Lung (tissue), 11 donors: ENCODE measurements at regions not wholly inside any gene's neighbourhood (a gene's known extent, or its start where the extent isn't known, plus 50 kb on each side); places are given as distances from the start of the nearest gene placed in this dataset.
"Not testable (repeated sequence)": the region's sequence is repeated elsewhere in the genome, so short reads cannot be mapped to it uniquely, and the experiment has no call there.

Source experiments
- ATAC-seq: fragments of 200-7000 bp; cut with Tn5 transposase; one replicate; pipeline ENCODE4 v1.9.1; 2020; ENCODE audit warnings: moderate number of reproducible peaks; ENCODE audit not compliant: insufficient read depth, low FRiP score
- DNase-seq, 3 donors: peaks; one replicate each; pipeline ENCODE4 v3.0.0-alpha.2; 2013 to 2017
- H3K27ac ChIP-seq, 2 donors: one replicate each; pipeline ENCODE4 v1.5.1; 2013; ENCODE audit warnings: mild to moderate bottlenecking in 2 of 2, moderate library complexity in 2 of 2, control low read depth in 1 of 2, inconsistent platforms in 1 of 2, low read depth in 1 of 2, low read length in 1 of 2
- H3K27me3 ChIP-seq, 3 donors: one replicate each; pipeline ENCODE4 v1.5.1; 2013; ENCODE audit warnings: low read length in 2 of 3; ENCODE audit not compliant: control insufficient read depth in 3 of 3, insufficient read depth in 3 of 3
- H3K36me3 ChIP-seq, 4 donors: one replicate each; pipeline ENCODE4 v1.5.1; 2013; ENCODE audit warnings: low read length in 4 of 4, mild to moderate bottlenecking in 1 of 4, moderate library complexity in 1 of 4; ENCODE audit not compliant: control insufficient read depth in 4 of 4, insufficient read depth in 4 of 4
- H3K4me1 ChIP-seq, 5 donors: one replicate each; pipeline ENCODE4 v1.5.1; 2013; ENCODE audit warnings: low read length in 5 of 5, mild to moderate bottlenecking in 2 of 5, moderate library complexity in 1 of 5; ENCODE audit not compliant: control insufficient read depth in 5 of 5, insufficient read depth in 5 of 5
- H3K4me3 ChIP-seq: one replicate; pipeline ENCODE4 v1.5.1; 2013; ENCODE audit warnings: mild to moderate bottlenecking, control low read depth, moderate library complexity
- H3K9ac ChIP-seq, 2 donors: one replicate each; pipeline ENCODE4 v1.5.1; 2013; ENCODE audit warnings: low read length in 2 of 2, control low read depth in 1 of 2; ENCODE audit not compliant: insufficient read depth in 1 of 2
- H3K9me3 ChIP-seq, 4 donors: one replicate each; pipeline ENCODE4 v1.5.1; 2013; ENCODE audit warnings: low read length in 3 of 4, mild to moderate bottlenecking in 1 of 4, moderate library complexity in 1 of 4; ENCODE audit not compliant: control insufficient read depth in 4 of 4, insufficient read depth in 3 of 4
- WGBS, 2 donors: extraction: QIAGEN DNeasy Blood & Tissue Kit; methylation state at CpG; one replicate each; pipeline ENCODE4 v1.1.7; 2013; 5-methylcytosine and 5-hydroxymethylcytosine counted together
- TF ChIP-seq, protein P1 (sequence below): IDR thresholded peaks from 2 replicates; pipeline ENCODE4 v1.5.1; 2012; ENCODE audit warnings: mild to moderate bottlenecking; ENCODE audit errors: control extremely low read depth, extremely low read depth
- donor health status: control.
- donor health status: control.
- donor health status: Bipolar disorder and iron deficiency.
- donor health status: healthy.
- donor health status: DM: yes; HTN: yes; CAD: no.

DNA sequence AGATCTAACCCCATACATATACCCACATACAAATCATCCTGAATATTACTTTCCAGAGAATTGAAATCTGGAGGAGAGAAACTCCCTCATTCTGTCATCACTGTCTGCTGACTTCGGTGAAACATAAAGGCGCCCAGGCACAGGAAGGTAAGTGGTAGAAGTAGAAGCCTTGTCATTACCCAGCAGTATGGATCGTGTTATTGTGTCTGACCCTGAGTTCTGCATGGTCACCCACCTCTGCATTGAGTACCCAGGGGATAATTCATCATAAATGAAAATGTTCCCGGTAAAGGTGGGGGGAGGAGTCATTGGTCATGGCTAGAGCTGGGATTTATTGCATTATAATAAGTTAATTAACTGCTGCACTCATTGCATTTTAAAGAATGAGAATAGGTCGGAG is 342.6 kb upstream of the PKN2 start:
- no peaks in the 10 kb centered on the region for H3K36me3 ChIP-seq
- 91 to 93% methylated on average over 5 of the region's 5 CpGs for WGBS, 2 donors
- no peak for DNase-seq
- H3K27me3 ChIP-seq, result no peaks in the 10 kb centered on the region
- ATAC-seq, result no peak
- H3K4me1 ChIP-seq, result no peaks in the 10 kb centered on the region
- H3K9me3 ChIP-seq, result peaks cover 0 to 2% (median 0%) of the 10 kb centered on the region in 4 donors
- no peak overlapping the region for H3K4me3 ChIP-seq
- TF ChIP-seq, protein P1, sequence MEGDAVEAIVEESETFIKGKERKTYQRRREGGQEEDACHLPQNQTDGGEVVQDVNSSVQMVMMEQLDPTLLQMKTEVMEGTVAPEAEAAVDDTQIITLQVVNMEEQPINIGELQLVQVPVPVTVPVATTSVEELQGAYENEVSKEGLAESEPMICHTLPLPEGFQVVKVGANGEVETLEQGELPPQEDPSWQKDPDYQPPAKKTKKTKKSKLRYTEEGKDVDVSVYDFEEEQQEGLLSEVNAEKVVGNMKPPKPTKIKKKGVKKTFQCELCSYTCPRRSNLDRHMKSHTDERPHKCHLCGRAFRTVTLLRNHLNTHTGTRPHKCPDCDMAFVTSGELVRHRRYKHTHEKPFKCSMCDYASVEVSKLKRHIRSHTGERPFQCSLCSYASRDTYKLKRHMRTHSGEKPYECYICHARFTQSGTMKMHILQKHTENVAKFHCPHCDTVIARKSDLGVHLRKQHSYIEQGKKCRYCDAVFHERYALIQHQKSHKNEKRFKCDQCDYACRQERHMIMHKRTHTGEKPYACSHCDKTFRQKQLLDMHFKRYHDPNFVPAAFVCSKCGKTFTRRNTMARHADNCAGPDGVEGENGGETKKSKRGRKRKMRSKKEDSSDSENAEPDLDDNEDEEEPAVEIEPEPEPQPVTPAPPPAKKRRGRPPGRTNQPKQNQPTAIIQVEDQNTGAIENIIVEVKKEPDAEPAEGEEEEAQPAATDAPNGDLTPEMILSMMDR, result no peak
- no peak overlapping the region for H3K27ac ChIP-seq
- H3K9ac ChIP-seq, result no peak overlapping the region

DNA sequence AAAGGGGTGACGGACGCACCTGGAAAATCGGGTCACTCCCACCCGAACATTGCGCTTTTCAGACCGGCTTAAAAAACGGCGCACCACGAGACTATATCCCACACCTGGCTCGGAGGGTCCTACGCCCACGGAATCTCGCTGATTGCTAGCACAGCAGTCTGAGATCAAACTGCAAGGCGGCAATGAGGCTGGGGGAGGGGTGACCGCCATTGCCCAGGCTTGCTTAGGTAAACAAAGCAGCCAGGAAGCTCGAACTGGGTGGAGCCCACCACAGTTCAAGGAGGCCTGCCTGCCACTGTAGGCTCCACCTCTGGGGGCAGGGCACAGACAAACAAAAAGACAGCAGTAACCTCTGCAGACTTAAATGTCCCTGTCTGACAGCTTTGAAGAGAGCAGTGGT is 342.0 kb upstream of the PKN2 start:
- H3K4me3 ChIP-seq, H3K36me3 ChIP-seq, DNase-seq, ATAC-seq, H3K9me3 ChIP-seq, H3K9ac ChIP-seq, H3K27ac ChIP-seq, H3K27me3 ChIP-seq, H3K4me1 ChIP-seq: not testable (repeated sequence)
- 76 to 82% methylated on average over 2 to 11 of the region's 16 CpGs for WGBS, 2 donors

DNA sequence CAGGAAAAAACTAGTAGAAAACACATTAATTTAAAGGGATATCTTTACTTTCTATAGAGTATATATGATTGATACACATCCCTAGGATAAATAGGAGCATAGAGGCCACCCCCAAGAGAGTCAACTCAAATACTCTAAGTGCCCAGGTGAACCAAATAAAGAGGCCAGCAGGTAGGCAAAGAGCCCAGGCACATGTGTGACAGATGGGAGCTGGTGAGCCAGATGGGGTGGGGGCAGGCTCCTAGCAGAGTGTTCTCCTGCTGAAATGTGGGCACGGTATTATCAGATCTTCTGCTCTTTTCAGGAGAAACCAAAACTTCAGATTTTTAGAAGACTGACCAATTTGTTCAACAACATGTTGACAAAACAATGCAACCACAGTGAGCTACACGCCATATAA is 333.4 kb upstream of the PKN2 start:
- WGBS, 2 donors, result 89% methylated on average over 2 of the region's 2 CpGs
- no peaks in the 10 kb centered on the region for H3K9me3 ChIP-seq
- no peaks in the 10 kb centered on the region for H3K27me3 ChIP-seq
- H3K27ac ChIP-seq, result no peak overlapping the region
- no peak overlapping the region for H3K9ac ChIP-seq
- peaks cover 0 to 4% (median 0%) of the 10 kb centered on the region in 5 donors for H3K4me1 ChIP-seq
- no peaks in the 10 kb centered on the region for H3K36me3 ChIP-seq
- no peak for ATAC-seq
- H3K4me3 ChIP-seq, result no peak overlapping the region
- TF ChIP-seq, protein P1, result no peak
- DNase-seq, result no peak

DNA sequence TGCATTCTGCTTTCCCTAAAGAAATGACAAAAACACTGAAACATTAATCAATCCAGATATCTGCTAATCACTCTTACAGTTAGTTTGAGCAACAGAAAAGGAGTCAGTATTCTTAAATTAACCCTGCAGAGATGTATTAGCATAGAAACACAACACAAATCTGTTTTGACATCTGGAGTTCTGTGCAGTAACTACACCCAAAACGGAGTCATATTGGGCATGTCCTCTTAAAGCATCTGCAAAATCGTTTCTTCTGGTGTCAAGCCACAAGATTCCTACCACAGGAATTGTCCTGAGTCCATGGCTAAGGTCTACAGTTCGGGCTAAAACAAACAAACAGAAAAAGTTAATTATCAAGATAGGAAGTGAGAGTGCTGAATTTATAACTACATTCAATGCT is 332.1 kb upstream of the PKN2 start:
- H3K4me3 ChIP-seq, result no peak overlapping the region
- H3K27me3 ChIP-seq, result no peaks in the 10 kb centered on the region
- no peak overlapping the region for H3K9ac ChIP-seq
- DNase-seq (no peak), ATAC-seq (no peak)
- H3K36me3 ChIP-seq, result no peaks in the 10 kb centered on the region
- no peaks in the 10 kb centered on the region for H3K9me3 ChIP-seq
- peaks cover 0 to 5% (median 0%) of the 10 kb centered on the region in 5 donors for H3K4me1 ChIP-seq
- H3K27ac ChIP-seq, result no peak overlapping the region
- 46 to 69% methylated on average over 3 of the region's 3 CpGs for WGBS, 2 donors
- TF ChIP-seq, protein P1, result no peak
